HEK293T (cell line): ENCODE measurements at regions not wholly inside any gene's neighbourhood (a gene's known extent, or its start where the extent isn't known, plus 50 kb on each side); places are given as distances from the start of the nearest gene placed in this dataset.

Experiments
- CTCF ChIA-PET: fragments of 350-600 bp; formaldehyde crosslinking; extraction: SDS; loops from one replicate; lab custom pipeline; 2021; ENCODE audit warnings: antibody characterized with exemption, inconsistent platforms; lab: Yijun Ruan, JAX
- POLR2A ChIA-PET: fragments of 350-600 bp; formaldehyde crosslinking; extraction: SDS; loops from one replicate; lab custom pipeline; 2020; ENCODE audit warnings: antibody characterized with exemption, inconsistent platforms; lab: Yijun Ruan, JAX
- DNase-seq: peaks from one replicate; pipeline ENCODE4 v3.0.0; 2012; ENCODE audit warnings: mixed read lengths; ENCODE audit errors: extremely low spot score
- ARNT ChIP-seq: fragments of 450-650 bp; IDR thresholded peaks from 2 replicates; pipeline ENCODE4 v1.6.1; 2017; ENCODE audit warnings: mild to moderate bottlenecking
- BHLHE40 ChIP-seq: fragments of 450-650 bp; IDR thresholded peaks from 2 replicates; pipeline ENCODE4 v1.6.1; 2016; ENCODE audit warnings: mild to moderate bottlenecking, moderate library complexity, borderline replicate concordance
- CTBP1 ChIP-seq: fragments of 450-650 bp; IDR thresholded peaks from 2 replicates; pipeline ENCODE4 v1.6.1; 2016; ENCODE audit warnings: borderline replicate concordance
- ELF4 ChIP-seq: fragments of 450-650 bp; IDR thresholded peaks from 2 replicates; pipeline ENCODE4 v1.6.1; 2017; ENCODE audit warnings: antibody characterized with exemption
- FOXA1 ChIP-seq: fragments of 450-650 bp; IDR thresholded peaks from 2 replicates; pipeline ENCODE4 v1.6.1; 2016; ENCODE audit warnings: mild to moderate bottlenecking
- FOXK2 ChIP-seq: fragments of 450-650 bp; IDR thresholded peaks from 2 replicates; pipeline ENCODE4 v1.6.1; 2016; ENCODE audit warnings: mild to moderate bottlenecking
- FOXM1 ChIP-seq: fragments of 450-650 bp; IDR thresholded peaks from 2 replicates; pipeline ENCODE4 v1.6.1; 2017; ENCODE audit warnings: mild to moderate bottlenecking, borderline replicate concordance
- HDGF ChIP-seq: fragments of 450-650 bp; IDR thresholded peaks from 2 replicates; pipeline ENCODE4 v1.6.1; 2017; ENCODE audit warnings: antibody characterized with exemption, borderline replicate concordance
- L3MBTL2 ChIP-seq: fragments of 450-650 bp; conservative IDR thresholded peaks from 2 replicates; pipeline ENCODE4 v1.6.1; 2016; ENCODE audit warnings: mild to moderate bottlenecking
- LEF1 ChIP-seq: fragments of 450-650 bp; IDR thresholded peaks from 2 replicates; pipeline ENCODE4 v1.6.1; 2017; ENCODE audit warnings: mild to moderate bottlenecking, borderline replicate concordance
- NFRKB ChIP-seq: fragments of 450-650 bp; IDR thresholded peaks from 2 replicates; pipeline ENCODE4 v1.6.1; 2016; ENCODE audit warnings: mild to moderate bottlenecking, moderate library complexity
- PKNOX1 ChIP-seq: fragments of 450-650 bp; IDR thresholded peaks from 2 replicates; pipeline ENCODE4 v1.6.1; 2016
- SP1 ChIP-seq: fragments of 450-650 bp; IDR thresholded peaks from 2 replicates; pipeline ENCODE4 v1.6.1; 2017
- SUZ12 ChIP-seq: fragments of 450-650 bp; IDR thresholded peaks from 2 replicates; pipeline ENCODE4 v1.6.1; 2016; ENCODE audit warnings: mild to moderate bottlenecking
- TARDBP ChIP-seq: fragments of 450-650 bp; IDR thresholded peaks from 2 replicates; pipeline ENCODE4 v1.6.1; 2016
- ZNF384 ChIP-seq: fragments of 450-650 bp; IDR thresholded peaks from 2 replicates; pipeline ENCODE4 v1.6.1; 2016

DNA sequence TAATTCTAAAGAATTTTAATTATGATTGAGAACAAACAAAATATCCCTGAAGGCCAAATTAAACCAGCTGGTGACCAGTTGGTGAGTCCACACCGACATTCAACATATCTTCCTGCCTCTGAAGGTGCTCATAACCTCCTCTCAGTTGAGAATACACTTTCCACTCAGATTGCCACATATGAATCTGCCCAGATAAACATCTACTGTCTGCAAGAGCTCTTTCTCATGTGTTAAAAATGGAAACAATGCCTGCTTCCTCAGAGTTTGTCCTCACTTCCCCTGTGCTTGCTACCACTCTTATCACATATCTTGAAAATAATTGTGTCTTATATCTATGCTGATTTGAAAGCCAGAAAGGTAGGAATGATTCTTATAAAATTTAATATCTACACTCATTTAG lies 177.7 kb upstream of the GULP1 start:
- DNase-seq: no peak
- ChIA-PET CTCF (no interaction called here), POLR2A (no interaction called here)
- TF ChIP-seq SUZ12: no peak
- no peak for TF ChIP-seq L3MBTL2
- no peak for TF ChIP-seq HDGF
- TF ChIP-seq PKNOX1: no peak

GRCh38 chr2:188117706-188118105 lies 174.0 kb upstream of the GULP1 start:
- DNase-seq: no peak

DNA sequence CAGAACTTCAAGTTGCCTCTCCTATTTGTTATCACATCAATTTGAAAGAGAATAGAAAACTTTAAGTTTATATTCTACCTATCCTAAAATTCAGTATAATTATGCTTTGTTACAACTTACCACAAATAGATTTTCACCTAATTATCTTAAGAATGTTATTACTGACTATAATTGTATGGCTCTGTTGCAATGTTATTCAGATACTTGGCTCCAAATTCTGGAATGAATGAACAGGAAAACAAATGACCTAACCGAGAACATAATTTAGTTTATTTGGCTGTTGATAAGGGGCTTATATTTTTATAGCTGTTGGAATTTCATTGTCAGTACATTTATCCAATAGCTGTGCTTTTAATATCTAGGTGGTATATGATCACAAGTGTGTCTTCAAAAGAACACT lies 173.2 kb upstream of the GULP1 start:
- TF ChIP-seq SP1 (no peak), PKNOX1 (no peak), ARNT (no peak)
- POLR2A ChIA-PET: no interaction called here

More at GRCh38 chr2:188117706-188118105, 174.0 kb upstream of the GULP1 start:
- ChIA-PET CTCF (no interaction called here), POLR2A (no interaction called here)
- TF ChIP-seq ELF4: no peak
- no peak for TF ChIP-seq NFRKB
- TF ChIP-seq FOXK2: no peak
- TF ChIP-seq PKNOX1: no peak
- TF ChIP-seq HDGF: no peak

DNA sequence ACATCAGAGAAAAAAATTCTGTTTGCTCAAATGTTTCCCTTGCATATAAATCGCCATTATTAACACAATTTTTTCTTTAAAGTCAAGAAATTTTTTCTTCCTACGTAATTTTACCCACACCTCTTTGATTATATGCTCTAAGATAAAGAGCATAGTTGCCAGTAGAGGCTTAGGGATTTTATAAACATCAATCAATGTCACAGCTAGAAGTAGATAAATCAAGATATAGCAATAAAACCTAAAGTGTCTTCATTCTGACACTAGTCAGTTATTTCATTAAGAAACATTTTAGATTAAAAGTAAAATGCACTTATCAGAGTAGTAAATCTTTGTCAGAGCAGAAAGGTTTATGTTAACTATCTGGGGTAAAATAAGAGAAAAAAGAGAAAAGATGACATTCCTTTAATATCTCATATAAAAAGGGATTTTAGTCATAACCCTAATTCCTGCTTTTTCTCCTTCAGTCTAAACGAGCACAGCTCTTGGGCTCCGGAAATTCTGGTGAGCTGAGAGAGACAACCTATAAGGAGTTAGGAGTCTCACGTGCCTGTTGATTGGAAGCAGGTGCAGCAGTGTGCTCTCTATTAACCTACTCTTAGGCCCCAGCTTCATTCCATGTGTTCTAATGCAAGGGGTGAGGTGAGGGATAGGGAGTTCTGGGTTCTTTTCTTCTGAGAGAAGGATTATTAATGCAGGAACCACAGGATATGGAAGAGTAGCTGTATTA lies 172.4 kb upstream of the GULP1 start:
- TF ChIP-seq ZNF384: no peak
- TF ChIP-seq SP1: no peak
- TF ChIP-seq HDGF: no peak
- no peak for TF ChIP-seq SUZ12
- no peak for TF ChIP-seq ARNT
- no peak for TF ChIP-seq FOXM1
- TF ChIP-seq PKNOX1: peak; percentile 92
- TF ChIP-seq FOXK2: no peak
- CTCF ChIA-PET: interaction anchor here (0.8 kb wide), 1 partner anchor 620 kb away, joined by 4 read pairs; no protein-coding TSS in a partner anchor
- DNase-seq: no peak
- POLR2A ChIA-PET: no interaction called here

More for the DNA sequence above, 173.2 kb upstream of the GULP1 start:
- CTCF ChIA-PET: interaction anchor here (0.8 kb wide), 1 partner anchor 619 kb away, joined by 4 read pairs; no protein-coding TSS in a partner anchor
- no peak for DNase-seq

DNA sequence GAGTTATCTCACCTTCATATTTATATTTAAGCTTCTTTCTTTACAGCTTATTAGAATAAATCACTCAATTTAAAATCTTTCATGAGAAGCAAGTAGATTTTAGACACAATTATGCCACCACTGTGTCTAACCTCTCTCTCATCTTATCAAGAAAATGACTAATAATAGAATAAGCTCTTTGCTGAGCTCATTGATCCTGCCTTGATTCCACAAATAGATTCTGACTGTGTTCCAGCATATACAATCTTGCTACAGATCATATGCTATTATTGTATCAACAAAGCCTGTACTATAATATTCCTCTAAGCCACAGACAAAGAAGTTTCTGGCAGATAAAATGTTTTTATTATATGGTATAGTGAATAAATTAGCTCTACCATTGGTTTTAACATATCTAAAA lies 168.7 kb upstream of the GULP1 start:
- POLR2A ChIA-PET: no interaction called here
- DNase-seq: no peak
- CTCF ChIA-PET: no interaction called here
- no peak for TF ChIP-seq ELF4
- TF ChIP-seq ZNF384: no peak
- no peak for TF ChIP-seq FOXM1

- no peak for DNase-seq
- TF ChIP-seq BHLHE40: no peak
- TF ChIP-seq PKNOX1: no peak
- TF ChIP-seq LEF1: no peak
- no peak for TF ChIP-seq CTBP1
- TF ChIP-seq L3MBTL2: no peak
- TF ChIP-seq NFRKB: no peak
- TF ChIP-seq ARNT: no peak
- TF ChIP-seq FOXA1: no peak
- TF ChIP-seq SP1: no peak
- no peak for TF ChIP-seq ELF4
- no peak for TF ChIP-seq ZNF384
- TF ChIP-seq FOXK2: no peak
- no peak for TF ChIP-seq SUZ12
- TF ChIP-seq FOXM1: no peak
- no peak for TF ChIP-seq TARDBP
- no peak for TF ChIP-seq HDGF
- ChIA-PET CTCF (no interaction called here), POLR2A (no interaction called here)
These were observed 162.0 kb upstream of the GULP1 start for GRCh38 chr2:188129677-188130076.
